ENCODE measurements at regions not wholly inside any gene's neighbourhood (a gene's known extent, or its start where the extent isn't known, plus 50 kb on each side); places are given as distances from the start of the nearest gene placed in this dataset.

DNA sequence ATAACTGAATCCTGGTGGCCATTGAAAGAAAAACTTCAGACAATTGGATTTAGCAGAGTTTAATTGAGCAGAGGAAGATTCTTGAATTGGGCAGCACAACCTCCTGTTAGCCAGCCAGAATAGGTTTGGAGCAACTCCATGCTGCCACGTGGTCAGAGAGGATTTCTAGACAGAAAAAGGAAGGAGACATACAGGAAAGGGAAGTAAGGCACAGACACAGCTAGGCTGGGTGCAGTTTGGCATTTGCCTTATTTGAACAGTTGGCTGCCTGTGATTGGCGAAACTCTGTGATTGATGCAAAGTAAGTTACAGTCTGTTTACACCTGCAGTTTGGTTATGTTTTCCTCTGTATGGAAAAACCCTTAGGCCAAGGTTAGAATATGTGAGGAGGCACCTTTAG lies 85.8 kb upstream of the SPATA13 start:
- no peak overlapping the region for H3K4me3 ChIP-seq (ENCODE audit: low read depth, low read length)
- TF ChIP-seq CTCF (IDR thresholded peaks at IDR 0.05; ENCODE audit: control insufficient read depth, extremely low read depth, insufficient read depth): no peak
- DNase-seq (ENCODE audit: low read depth): peak; percentile 46

GRCh38 chr13:24075137-24075975 lies 85.2 kb upstream of the SPATA13 start:
- no peak for TF ChIP-seq CTCF (IDR thresholded peaks at IDR 0.05; ENCODE audit: control insufficient read depth, extremely low read depth, insufficient read depth)
- peak; percentile 40 for DNase-seq (ENCODE audit: low read depth)
- no peak overlapping the region for H3K4me3 ChIP-seq (ENCODE audit: low read depth, low read length)

DNA sequence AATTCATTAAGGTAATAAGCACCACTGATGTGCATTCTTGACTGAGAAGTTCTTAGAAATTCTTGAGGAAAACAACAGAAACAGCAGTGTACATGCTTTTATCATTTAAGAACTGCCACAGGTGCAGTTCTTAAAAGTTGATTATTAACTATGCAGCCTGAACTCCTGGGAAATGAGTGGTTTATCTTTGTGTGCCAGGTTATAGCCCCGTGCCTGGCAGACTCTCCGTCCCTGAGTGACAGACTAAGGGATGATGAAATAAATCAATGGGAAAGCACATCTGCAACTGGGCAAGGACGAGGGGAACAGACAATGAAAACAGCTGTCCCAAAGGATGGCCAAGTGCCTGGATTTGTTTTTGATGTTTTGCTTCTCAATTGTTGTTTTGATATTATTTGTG lies 84.4 kb upstream of the SPATA13 start:
- no peak for TF ChIP-seq CTCF (IDR thresholded peaks at IDR 0.05; ENCODE audit: control insufficient read depth, extremely low read depth, insufficient read depth)
- peak; percentile 59 for DNase-seq (ENCODE audit: low read depth)
- H3K4me3 ChIP-seq (ENCODE audit: low read depth, low read length): no peak overlapping the region

DNA sequence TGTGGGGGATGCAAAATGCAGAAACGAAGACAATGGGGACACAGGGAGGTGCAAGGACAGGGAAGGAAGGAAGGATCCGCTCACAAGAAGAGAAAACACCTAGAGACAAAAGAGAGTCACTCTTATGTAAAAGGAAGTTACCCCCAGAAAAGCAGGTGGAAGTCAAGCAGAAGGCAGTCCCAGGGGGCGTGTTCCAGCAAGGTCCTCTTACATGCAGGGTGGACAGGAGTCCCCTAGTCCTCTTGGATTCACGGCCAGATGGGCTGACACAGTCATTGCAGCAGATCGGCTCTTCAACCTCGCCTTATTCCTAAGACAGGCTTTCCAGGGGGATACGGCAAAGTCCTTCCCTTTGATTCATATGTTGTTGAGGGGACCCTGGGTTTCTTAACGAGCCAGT lies 83.9 kb upstream of the SPATA13 start:
- TF ChIP-seq CTCF (IDR thresholded peaks at IDR 0.05; ENCODE audit: control insufficient read depth, extremely low read depth, insufficient read depth): no peak
- H3K4me3 ChIP-seq (ENCODE audit: low read depth, low read length): no peak overlapping the region
- DNase-seq (ENCODE audit: low read depth): no peak

- no peak for TF ChIP-seq CTCF (IDR thresholded peaks at IDR 0.05; ENCODE audit: control insufficient read depth, extremely low read depth, insufficient read depth)
- H3K4me3 ChIP-seq (ENCODE audit: low read depth, low read length): no peak overlapping the region
- no peak for DNase-seq (ENCODE audit: low read depth)
Measured at GRCh38 chr13:24080134-24080533, 80.4 kb upstream of the SPATA13 start.

DNA sequence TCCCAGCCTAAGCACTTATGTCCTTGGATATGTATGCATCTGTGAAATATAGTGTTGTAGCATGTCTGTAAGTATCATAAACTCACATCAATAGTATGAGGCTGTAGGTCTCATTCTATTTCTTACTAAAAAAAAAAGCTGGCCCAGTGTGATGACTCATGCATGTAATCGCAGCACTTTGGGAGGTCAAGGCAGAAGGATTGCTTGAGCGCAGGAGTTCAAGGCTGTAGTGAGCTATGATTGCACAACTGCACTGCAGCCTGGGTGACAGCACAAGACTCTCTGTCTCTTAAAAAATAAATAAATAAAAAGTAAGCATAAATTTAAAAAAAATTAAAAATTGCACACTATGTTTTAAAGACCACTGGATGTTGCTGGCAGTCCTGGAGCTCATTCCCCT lies 79.1 kb upstream of the SPATA13 start:
- no peak overlapping the region for H3K4me3 ChIP-seq (ENCODE audit: low read depth, low read length)
- no peak for TF ChIP-seq CTCF (IDR thresholded peaks at IDR 0.05; ENCODE audit: control insufficient read depth, extremely low read depth, insufficient read depth)
- no peak for DNase-seq (ENCODE audit: low read depth)

DNA sequence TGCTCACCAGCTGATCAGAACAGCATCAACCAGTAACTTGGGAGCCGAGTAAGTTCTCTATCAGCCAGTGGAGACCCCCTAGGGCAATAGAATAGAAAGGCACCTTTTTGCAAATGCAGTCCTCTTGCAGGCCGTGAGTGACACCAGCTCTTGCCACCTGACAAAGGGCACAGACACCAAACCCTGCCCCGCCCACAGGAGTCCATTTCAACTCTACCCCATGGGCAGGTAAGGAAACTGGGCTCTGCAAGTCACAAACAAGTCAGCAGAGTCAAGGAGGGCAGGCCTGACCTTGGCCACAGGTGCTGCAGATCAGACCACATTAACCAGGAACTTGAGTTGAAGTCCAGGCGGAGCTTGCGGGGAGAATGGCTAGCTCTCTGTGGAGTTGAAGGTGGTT lies 77.4 kb upstream of the SPATA13 start:
- no peak for TF ChIP-seq CTCF (IDR thresholded peaks at IDR 0.05; ENCODE audit: control insufficient read depth, extremely low read depth, insufficient read depth)
- DNase-seq (ENCODE audit: low read depth): no peak

More for the DNA sequence above, 77.4 kb upstream of the SPATA13 start:
- no peak overlapping the region for H3K4me3 ChIP-seq (ENCODE audit: low read depth, low read length)
